Cerebellar nuclear complex (tissue), 1 donor: ENCODE measurements at regions not wholly inside any gene's neighbourhood (a gene's known extent, or its start where the extent isn't known, plus 50 kb on each side); places are given as distances from the start of the nearest gene placed in this dataset.
"Not testable (repeated sequence)": the region's sequence is repeated elsewhere in the genome, so short reads cannot be mapped to it uniquely, and the experiment has no call there.

ENCODE experiments used
- DNase-seq, 2 experiments: peaks; one replicate each; lab custom pipeline; 2025; lab: John Stamatoyannopoulos, UW

DNA sequence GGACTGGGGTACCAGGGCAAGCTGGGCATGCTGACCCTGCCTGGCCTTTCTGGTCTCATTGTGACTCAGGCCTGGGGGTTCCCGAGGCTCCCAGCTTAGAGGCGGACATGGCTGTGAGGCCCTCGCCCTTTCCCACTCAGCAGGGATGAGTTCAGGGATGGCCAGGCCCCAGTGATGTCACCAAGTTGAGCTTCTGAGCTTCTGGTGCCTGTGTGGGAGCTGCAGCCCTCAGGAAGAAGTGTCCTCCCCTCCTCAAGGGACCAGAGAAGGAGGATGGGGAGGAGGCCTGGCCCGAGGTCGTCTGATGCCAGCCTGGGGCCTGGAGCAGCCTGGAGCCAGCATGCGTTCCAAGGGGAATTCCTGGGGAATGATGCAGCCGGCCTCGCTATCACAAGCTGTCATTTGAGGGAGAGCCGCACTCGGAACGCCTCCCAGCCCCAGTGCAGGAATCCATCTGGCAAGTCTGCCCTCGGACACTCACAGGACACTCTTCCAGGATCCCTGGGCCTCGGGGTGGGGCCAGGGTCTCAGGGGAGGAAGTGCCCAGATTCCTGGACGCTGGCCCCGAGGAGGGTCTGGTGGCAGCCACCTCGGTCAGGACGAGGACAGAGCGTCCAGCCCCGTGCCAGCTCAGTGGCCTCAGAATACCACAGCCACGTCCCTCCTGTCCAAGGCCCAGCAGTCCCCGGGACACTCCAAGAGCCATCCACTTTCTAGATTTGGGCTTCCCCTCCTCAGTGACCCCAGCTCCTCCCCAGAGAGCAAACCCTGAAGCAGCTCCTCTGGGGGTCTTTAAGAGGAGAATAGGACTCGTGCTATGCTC lies 61.2 kb upstream of the GPC1 start:
- no peak for DNase-seq

DNA sequence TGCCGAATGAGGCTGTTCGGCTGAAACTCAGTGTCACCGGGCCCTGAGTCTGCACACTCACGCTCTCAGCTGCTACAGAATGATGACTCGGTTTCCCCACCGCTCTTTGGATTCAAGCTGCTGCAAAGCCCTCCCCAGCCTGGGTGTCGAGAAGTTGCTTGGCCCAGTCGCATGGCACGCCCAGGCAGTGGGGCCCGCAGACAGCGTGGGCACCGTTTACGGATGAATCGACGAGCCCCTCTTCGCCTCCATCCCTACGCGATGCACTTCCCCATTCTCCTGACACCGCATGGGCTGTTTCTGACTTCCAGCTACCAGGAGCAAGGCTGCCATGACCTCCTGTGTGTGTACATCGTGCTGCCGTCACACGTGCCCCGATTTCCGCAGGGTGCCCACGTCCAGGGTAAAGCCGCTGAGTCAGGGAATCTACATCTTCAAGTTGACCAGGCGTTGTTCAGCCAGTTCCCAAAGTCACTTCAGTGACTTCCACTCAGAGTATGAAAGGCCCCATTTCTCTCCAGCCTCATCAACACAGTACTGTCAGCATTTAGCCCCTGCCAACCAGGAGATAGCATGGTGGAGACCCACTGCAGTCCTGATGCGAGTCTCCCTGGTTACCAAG lies 60.3 kb upstream of the GPC1 start:
- DNase-seq, result no peak

DNA sequence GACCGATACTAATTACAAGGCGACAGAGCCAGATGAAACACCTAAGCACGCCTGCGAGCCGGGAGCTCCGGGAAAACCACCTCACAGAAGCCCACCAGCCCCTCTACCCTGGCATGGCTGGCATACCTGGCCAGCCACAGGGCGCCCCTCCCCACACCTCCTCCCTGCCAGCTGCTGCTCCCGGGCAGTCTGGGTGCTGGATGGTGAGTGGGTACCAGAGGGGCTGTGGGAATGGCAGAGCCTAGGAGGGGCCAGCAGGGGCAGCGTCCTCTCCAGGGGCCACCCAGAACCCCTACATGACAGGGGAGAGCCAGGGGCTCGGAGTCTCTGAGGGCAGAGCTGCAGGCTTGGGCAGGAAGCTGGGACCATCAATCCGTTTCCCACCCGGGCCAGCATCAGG lies 58.7 kb upstream of the GPC1 start:
- no peak for DNase-seq

DNA sequence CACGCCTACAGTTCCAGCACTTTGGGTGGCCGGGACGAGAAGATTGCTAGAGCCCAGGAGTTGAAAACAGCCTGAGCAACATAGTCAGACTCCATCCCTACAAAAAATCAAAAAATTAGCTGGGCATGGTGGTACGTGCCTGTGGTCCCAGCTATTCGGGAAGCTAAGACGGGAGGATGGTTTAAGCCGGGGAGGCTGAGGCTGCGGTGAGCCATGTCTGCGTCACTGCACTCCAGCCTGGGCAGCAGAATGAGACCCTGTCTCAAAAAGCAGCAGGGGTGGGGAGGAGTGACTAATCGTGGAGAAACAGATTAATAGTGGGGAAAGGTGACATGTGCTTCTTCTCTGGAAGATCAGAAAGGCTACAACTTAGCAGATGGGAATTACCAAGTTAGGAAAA lies 58.1 kb upstream of the GPC1 start:
- DNase-seq, result no peak

DNA sequence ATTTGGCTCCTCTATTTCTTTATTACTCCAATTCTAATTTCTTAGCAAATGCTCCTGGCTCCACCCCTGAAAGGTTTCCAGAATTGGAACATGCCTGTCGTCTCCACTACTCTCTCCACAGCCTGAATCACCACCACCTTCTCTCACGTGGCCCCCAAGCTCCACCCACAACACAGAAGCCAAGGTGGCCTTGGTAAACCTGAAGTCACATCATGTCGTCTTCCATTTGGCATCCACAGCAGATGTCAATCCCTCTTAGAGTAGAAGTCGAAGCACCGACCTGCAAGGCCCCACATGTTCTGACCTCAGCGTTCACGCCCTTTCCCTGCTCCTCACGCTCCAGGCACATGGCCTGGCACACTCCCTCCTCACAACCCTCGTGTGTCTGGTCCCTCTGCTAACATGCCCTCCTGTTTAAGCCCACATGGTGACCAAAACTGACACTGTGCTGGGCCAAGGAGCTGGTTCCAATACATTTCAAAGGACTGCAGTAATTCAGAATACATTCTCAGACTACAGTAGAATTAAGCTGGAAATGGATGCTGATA lies 56.3 kb upstream of the GPC1 start:
- DNase-seq, result no peak

DNA sequence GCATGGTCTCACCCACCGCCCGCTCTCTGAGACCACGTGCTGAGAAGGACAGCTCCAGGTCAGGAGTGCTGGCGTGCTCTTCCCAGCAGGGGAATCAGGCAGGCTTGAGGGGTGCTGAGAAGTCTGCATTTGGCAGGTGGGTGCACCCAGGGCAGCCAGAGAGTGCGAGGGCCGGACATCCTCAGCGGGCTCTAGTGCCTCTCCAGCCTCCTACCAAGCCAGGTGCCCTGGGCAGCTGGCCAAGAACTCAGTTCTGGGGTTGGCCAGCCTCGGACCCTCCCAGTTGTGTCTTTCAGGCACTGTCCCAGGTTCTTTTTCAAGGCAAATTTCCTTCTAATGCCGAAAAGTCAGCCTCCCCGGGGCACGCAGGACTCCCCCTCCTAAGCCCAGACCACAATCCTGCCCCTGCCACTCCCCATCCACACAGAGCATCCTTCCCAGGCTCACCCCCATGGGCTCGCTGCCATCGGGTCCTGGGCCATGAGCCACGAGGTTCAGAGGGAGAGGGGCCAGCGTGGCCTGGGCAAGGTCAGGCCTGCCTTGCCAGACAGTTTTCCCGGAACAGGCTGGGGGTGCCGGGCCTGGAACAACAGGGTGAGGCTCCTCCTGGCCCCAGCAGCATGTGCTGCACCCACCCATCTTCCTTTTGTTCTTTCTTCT lies 52.2 kb upstream of the GPC1 start:
- no peak for DNase-seq

DNA sequence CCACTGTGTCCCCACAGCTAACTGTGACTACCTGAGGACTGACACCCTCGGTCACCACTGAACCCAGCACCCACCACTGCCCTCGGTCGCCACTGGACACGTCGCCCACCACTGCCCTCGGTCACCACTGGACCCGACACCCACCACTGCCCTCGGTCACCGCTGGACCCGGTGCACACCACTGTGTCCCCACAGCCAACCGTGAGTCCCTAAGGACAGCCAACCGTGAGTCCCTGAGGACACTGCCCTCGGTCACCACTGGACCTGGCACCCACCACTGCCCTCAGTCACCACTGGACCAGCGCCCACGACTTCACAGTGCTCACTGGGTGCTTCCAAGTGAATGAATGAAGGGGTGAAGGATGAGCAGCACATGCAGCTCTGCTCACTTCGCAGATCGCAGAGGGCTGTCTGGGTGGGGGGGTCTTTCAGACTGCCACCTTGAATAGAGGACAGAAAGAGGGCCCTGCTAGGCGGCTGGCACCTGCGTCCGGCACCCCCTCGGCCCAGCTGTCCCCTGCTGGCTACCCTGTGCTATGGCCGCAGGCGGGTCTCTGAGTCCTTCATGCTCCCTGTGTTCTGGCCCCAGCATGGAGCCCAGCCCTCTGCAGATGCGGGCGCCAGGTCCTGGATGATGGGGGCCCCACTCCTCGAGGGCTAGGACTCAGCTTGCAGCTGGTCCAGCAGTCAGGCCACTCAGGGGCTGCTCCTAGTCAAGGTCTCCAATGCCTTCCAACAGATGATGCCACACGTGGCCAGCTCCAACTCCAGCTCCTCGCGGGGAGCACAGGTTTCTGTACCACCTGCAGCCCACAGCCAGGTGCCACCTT lies 51.4 kb upstream of the GPC1 start:
- DNase-seq, result no peak

DNA sequence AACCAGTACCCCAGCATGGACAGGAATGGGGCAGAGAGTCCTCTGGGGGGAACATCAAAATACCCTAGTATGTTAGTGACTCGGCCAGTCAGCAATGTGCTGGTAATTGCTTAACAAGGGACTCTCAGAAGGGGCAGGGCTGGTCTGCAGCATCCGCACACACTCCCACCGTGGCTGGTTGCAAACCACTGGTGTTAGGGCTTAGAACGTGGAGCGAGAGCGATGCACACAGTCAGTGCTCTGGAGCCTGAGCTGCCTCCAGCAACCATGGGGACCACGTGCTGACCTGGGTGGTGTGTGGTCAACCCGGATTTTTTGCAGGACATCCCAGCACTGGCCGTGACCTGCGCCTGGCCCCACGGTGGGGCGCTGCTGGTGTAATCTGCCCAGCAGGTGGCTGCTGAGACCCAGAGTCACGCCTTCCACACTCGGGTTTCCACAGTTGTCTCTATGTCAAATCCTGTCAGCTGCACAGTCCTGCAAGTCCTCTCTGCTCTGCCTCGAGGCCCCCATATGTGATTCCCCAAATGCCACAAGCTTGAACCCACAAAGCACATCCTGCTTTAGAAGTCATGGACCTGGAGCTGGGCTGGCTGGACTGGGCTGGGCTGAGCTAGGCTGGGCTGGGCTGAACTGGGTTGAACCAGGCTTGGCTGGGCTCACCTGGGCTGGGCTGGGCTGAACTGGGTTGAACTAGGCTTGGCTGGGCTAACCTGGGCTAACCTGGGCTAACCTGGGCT lies 50.6 kb upstream of the GPC1 start:
- DNase-seq, result no peak

DNA sequence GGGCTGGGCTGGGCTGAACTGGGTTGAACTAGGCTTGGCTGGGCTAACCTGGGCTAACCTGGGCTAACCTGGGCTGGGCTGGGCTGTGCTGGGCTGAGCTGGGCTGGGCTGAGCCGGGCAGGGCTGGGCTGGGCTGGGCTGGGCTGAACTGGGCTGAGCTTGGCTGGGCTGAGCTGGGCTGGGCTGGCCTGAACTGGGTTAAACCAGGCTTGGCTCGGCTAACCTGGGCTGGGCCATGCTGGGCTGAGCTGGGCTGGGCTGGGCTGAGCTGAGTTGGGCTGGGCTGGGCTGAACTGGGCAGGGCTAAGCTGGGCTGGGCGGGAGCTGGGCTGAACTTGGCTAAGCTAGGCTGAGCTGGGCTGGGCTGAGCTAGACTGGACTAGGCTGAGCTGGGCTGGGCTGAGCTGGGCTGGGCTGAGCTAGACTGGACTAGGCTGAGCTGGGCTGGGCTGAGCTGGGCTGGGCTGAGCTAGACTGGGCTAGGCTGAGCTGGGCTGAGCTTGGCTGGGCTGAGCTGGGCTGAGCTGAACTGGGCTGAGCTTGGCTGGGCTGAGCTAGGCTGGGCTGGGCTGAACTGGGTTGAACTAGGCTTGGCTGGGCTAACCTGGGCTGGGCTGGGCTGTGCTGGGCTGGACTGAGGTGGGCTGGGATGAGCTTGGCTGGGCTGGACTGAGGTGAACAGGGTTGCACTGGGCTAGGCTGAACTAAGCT lies 49.9 kb upstream of the GPC1 start:
- not testable (repeated sequence) for DNase-seq
